ENCODE measurements at regions not wholly inside any gene's neighbourhood (a gene's known extent, or its start where the extent isn't known, plus 50 kb on each side); places are given as distances from the start of the nearest gene placed in this dataset.
"Not testable (repeated sequence)": the region's sequence is repeated elsewhere in the genome, so short reads cannot be mapped to it uniquely, and the experiment has no call there.

DNA sequence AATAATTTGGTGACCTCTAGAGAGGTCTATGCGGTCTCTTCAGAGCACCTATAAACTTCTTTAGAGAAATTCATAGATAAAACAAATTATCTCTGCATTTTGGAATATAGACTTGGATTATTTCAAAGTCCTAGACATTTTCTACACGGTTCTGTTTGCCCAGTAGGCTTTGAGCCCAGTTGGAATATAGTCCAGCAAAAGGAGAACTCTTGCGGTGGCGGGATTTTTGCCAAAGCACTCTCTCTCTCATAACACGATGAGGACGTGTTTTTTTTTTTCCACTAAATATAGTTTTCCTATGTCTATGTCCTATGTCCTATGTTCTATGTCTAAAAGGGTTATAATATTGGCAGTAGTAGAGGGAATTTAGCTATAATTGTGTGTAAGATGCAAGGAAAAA lies 164.9 kb upstream of the AGR3 start:
- DNase-seq (ENCODE audit: low read depth in 2 of 2): no peak

DNA sequence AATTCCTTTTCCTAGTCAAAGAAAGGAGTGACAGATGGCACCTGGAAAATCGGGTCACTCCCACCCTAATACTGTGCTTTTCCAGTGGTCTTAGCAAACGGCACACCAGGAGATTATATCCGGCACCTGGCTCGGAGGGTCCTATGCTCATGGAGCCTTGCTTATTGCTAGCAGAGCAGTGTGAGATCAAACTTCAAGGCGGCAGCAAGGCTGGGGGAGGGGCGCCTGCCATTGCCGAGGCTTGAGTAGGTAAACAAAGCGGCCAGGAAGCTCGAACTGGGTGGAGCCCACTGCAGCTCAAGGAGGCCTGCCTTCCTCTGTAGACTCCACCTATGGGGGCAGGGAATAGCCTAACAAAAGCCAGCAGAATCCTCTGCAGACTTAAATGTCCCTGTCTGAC lies 171.4 kb upstream of the AGR3 start:
- not testable (repeated sequence) for DNase-seq (ENCODE audit: low read depth in 2 of 2)

DNA sequence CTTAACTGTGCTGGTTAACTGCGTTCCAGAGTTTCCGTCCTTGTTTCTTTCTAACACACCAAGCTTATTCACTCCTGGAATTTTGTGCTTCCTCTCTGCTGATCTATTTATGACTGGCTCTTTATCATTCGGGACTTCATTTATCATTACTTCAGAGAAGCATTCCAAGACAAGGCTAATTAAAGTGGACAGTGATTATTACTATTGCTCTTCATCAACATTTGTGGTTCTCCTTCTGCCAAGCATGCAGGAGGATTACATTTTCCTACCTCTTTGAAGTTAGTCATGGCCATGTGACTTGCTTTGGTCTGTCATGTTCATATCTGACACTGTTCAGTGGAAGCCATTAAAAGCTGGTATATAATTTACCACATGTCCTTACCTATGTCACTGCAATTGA lies 172.4 kb upstream of the AGR3 start:
- no peak for DNase-seq (ENCODE audit: low read depth in 2 of 2)

DNA sequence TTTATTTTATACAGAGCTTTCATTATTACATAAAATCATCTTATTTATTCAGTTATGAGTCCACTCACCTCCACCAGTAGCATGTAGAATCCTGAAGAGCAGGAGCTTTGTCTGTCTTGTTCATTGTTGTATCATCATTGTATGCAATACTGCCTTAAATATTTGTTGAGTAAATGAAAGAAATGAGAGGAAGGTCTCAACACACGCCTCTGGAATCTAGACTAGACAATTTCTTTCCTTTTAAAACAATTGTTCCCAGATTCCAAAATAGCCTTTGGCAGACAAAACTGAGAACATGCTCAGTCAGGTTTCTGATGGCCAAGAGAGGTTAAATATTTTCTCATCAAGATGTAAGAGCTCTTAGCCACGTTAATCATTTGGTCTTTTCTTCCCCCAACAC lies 173.1 kb upstream of the AGR3 start:
- no peak for DNase-seq (ENCODE audit: low read depth in 2 of 2)

DNA sequence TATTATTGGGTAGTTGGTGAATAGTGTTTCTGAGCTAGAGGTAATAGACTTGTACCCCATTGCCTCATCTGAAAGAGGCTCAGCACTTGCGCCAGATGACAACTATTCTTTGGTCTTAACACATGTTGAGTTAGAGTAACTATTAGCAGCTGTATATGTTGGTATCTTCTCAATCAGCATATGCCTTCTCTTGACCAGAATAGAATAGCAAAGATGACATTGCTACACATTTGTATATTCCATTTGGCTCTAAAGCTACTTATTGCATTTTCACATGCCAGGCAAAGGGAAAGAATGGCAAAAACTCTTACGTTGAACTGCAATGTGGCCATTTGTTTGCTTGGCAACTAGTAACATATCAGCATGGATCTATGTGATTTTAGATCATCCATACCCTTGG lies 173.8 kb upstream of the AGR3 start:
- DNase-seq (ENCODE audit: low read depth in 2 of 2): no peak

DNA sequence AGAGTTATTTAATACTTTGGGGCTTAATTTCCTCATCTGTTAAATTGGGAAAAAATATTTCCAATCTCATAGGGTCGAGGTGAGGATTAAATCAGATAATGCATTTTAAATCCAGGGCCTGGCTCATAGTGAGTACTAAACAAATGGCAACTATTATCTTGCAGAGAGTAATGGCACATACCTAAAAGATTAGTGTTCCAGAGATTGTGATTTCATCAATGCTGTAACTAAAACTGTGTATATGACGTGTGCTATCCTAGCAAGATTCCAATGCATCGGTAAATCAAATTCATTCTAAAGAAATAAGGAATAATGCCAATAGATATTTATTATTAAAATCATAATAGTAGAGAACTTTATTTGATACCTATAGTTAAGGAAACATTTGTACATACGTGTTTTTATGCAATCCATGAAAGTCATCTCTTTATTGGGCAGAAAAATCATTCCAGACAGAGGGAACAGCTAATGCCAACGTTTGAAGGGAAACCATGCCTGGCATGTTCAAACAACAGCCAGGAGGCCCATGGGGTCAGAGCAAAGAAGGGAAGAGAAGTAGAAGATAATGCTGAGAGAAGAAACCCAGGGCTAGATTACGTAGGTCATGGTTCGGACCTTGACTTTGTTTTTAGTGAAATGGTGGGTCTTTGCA lies 174.8 kb upstream of the AGR3 start:
- DNase-seq (ENCODE audit: low read depth in 2 of 2): no peak

DNA sequence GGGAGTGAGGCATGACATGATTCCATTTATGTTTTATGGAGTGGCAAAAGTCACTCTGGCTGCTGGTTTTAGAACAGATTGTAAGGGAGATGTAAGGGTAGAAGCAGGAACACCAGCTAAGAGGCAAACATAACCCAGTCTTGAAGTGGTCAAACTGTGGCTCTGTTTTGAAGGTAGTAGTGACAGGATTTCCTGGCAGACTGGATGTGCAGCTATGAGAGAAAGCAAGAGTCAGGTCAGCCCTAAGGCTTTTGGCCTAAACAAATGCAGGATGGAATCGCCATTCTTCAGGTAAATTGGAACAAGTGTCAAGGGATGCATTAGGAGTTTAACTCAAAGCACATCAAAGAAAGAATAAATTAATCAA lies 175.3 kb upstream of the AGR3 start:
- no peak for DNase-seq (ENCODE audit: low read depth in 2 of 2)

DNA sequence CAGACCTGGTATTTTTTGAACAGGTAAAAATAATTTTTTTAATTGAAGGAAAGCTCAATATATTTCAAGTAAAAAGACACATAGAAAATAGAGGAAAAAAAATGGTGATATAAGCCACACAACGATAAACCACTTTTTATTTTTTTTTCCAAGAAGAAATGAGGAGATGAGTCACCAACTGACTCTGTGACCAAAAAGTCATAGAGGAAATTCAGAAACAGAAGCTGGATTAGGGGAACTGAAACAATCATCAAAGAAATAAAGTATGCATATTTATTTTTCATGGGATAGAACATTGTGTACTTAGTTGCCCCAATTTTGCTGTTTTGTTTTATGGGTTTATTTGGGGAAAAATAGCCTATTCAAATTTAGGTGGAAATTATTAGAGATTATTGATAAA lies 176.8 kb upstream of the AGR3 start:
- no peak for DNase-seq (ENCODE audit: low read depth in 2 of 2)

DNA sequence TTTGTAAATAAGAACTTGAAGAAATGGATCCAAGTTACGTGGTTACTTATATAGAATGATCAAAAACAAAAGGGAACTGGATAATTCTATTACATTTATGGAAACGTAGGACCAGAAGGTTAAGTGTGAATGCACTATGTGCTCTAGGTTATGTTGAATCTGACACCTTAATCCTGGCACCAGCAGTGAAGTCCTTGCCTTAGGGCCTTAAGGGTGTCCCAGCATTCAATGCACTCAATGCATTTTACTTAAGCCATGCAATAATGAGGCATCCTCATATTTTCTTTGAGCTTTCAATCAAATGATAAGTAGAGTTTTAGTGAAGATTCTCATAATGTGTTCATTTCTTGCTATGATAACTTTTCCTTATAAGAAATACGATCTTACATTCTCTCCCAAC lies 178.3 kb upstream of the AGR3 start:
- DNase-seq (ENCODE audit: low read depth in 2 of 2): no peak

DNA sequence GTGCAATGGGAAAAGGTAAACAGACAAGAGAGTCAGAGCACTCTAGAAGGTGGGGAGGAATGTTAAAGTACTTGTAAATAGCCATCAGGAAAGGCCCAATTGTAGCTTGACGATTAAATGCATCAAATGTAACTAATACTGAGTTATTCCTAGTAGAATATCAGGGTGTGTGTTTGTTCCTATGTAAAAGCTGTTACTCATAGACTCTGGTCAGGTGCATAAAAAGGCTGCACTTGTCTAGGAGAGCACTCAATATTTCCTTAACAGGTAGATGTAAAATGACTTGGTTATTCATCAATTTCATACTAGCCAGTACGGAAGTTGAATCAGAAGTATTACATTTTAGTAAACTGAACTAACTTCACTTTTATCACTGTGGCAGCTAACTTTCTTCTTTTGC lies 179.7 kb upstream of the AGR3 start:
- DNase-seq (ENCODE audit: low read depth in 2 of 2): no peak

DNA sequence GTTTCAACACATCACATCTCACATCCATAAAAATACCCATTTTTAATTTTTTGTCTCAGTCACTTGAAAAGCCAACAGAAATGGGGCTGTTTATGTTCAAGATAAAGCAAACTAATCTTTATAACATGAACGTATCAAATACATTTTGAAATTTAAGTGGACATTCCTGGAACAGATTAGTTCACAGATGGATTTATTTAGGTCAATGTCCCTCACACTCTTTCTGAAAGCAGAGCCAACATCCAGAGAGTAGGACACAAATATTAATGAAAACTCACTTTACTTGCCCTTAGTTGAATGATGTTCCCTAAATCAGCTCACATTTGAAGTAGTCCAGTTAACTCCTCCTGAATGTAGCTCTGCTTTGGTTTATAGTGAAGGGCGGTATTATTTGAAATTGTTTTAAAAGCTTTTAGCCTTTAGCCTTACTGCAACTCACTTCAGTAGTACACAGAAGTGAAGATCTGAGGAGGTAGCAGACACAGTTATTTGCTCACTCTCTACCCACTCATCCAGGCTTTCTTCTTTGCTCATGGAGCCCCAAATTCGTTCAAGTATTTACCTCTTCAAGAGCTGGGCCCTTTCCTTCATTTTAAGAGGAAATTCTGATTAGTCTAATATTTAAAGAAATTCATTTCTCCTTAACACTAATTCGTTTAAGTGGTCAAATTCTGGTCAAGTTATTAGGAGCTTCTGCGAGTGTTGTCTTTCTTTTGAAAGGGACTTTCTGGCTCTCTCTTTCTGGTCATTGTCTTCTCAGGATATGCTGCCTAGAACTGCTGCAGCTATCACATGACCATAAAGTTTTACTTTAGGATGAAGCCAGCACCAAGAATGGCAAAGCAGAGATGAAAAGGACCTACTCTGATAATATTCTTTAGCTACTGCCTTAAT lies 180.6 kb upstream of the AGR3 start:
- no peak for DNase-seq (ENCODE audit: low read depth in 2 of 2)

DNA sequence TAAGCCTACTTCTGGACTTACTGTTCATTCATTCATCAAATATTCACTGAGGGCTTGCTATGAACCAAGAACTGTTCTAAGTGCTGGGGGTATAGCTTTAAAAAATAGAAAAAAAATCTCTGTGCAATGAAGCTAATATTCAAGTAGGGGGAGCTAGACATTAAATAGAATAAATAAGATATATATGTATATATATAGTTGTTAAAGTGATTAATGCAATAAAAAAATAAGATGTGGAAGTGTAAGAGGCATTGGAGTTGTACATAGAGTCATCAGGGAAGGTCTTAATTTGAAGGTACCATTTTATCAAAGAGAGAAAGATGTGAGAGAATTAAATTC lies 181.2 kb upstream of the AGR3 start:
- no peak for DNase-seq (ENCODE audit: low read depth in 2 of 2)

DNA sequence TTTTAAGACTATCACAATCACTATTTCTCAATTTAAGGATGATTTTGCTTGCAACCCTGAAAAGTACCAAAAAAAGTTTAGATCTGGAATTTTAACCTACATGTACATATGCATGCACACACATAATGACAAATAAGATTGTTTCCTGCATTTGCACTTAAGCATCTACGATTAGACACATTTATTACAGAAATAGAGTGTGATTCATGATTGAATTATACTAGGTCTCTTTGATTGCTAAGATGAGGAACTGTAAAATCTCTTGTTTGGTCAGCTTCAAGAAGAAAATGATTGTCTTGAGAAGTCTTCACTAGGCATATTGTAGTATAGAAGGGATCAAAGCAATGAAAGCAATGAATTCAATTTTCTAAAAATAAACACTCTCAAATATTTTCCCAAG lies 185.9 kb upstream of the AGR3 start:
- DNase-seq (ENCODE audit: low read depth in 2 of 2): no peak

DNA sequence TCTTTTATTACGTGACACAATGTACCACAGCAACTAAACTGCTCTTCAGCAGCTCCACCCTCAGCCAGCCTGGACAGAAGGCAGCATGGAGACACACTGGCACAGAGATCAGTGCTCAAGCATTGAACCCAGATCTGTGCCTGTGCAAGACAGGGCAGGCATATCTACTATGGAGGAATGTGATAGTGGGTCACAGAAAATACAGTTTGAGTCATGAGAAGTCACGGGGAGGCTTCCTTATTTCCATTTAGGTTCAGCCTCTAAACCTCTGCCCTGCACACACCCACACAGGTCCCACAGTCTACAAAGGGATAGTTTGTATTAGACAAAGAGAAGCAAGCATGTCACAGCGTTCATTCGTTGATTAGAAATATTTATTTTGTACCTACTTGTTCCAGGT lies 187.4 kb upstream of the AGR3 start:
- DNase-seq (ENCODE audit: low read depth in 2 of 2): no peak

DNA sequence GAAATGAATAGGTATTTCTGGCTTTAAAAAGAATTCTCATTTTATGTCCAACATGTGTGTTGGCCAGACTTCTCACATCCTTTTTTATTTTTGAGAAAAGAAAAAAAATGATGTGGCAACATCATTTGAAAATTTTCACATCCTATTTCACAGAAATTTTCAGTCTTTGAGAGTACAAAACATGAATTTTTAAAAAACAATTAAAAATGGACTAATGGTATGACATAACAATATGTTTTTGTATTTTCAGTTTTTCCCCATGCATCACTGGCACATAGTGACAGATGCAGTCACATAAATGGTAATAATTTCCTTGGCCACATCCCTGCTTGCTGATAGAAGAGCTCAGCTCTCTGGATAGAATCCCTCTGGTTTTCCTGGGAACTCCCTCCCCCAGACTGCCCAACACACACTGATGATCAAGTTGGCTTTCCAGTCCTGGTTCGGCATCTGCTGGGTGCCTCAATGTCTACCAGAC lies 188.5 kb upstream of the AGR3 start:
- DNase-seq (ENCODE audit: low read depth in 2 of 2): no peak

DNA sequence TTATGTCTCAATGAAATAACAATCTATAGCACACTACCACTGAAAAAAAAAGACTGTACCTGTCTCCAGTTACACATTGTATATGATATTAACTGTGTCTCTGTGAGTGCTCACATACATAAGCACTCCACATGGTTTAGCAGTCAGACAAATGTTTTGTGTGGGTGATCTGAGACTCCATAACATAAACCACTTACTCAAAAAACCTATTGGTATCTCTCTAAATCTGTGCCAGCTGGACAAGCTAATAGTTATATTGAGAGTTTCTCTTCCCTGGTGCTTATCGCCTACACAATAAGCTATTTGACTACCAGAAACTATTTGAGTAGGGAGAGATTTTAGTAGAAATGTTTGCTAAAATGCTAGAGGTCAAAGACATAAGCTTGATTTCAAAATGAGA lies 190.1 kb upstream of the AGR3 start:
- no peak for DNase-seq (ENCODE audit: low read depth in 2 of 2)

DNA sequence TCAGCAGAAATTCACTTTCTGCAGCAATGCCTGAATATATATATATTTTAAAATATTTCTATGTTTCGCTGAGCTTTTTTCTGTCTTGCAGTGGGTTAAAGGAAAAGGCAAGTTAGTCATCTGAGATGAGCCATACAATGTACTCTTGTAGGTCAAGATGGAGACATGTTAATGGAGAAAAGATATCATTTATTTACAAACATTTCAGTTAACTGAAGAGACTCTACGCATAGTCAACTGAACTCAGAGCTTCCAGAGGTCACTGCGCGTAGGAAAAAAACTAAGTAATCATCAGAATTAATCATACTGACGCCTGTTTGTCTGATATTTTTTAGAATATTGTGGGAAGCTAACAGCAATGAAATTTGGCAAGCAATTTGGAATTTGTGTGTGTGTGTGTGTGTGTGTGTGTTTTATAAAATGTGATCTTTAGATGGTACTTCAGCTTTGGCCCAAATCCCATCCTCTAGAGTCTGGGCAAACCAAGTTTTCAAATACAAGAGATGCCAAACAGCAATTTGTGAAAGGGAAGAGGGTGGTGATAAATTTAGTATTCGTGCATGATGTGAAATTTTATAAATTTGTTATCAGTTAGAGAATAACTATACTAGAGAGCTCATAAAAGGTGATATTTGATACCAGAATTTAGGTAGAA lies 193.9 kb upstream of the AGR3 start:
- no peak for DNase-seq (ENCODE audit: low read depth in 2 of 2)

DNA sequence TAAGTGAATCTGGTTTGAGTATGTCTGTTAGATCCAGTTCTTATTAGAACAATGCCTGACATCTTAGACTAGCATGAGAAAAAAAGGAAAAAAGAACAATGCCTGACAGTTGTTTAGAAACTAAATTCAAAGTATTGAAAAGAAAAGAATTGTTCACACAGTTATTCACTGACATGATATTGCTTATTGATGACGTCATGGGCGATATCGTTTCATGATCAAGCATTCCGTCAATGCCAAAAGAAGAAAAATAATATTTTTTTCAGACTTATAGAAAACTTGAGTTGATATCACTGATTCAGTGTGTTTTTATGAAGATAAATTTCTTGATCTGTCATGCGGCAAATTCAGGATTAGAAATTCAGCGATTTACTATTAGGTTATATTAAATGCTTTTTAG lies 196.5 kb upstream of the AGR3 start:
- no peak for DNase-seq (ENCODE audit: low read depth in 2 of 2)

DNA sequence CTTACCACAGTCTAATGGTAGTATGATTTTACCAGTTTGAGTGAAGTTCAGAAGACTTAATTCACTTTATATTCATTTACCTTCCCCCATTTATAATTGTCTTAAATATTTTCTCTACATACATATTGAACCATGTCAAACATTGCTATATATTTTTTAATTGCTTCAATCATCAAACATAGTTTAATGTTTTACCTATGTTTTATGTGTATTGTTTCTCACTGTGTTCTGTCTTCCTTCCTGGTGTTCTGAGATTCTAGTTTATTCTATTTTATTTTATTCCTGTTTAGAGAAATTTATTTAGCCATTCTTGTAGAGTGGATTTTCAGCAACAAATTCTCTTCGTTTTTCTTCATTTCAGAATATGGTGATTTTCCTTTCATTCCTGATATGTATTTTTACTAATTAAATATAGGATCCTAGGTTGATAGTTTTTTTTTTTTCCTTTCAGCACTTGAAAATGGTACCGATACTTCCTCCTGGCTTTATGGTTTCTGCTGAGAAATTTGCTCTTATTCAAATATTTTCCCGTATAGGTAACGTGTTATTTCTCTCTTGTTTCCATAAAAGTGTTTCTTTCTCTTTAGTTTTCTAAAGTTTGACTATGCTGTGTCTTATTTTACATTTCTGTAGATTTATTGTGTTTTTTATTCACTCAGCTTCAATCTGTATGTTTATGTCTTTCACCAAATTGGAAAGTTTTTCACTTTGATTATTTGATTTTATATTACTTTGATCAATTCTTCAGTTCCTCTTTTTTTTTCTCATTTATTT lies 201.8 kb upstream of the AGR3 start:
- no peak for DNase-seq (ENCODE audit: low read depth in 2 of 2)

DNA sequence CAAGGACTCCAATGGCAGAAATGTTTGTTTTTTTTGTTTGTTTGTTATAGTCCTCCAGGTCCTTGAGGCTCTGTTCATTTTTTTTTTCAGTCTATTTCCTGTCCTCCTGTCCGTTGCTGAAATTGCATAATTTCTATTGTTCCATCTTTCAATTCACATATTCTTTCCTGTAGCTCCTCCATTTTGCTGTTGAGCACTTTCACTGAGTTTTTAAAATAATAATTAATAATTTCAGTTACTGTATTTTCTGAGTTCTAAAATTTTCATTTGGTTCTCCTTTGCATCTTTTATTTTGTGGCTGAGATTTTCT lies 202.3 kb upstream of the AGR3 start:
- no peak for DNase-seq (ENCODE audit: low read depth in 2 of 2)

DNA sequence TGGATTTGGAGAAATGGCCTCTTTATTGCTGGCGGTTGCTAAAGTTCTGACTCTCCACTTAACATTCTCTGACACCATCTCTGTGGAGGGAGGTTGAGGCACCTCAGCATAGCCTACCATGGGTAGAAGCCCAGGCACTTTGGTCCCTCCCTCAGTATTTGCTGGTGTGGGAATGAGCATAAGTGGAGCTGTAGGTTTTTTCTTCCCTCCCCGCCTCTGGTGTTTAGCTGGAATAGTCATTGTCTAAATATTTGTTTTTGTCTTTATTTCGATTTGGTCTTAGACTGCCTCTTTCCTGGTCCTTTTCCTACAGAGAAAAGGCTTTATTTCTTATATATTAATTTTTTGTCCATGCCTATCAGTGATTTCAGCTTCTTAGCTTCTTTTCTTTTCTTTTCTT lies 203.4 kb upstream of the AGR3 start:
- no peak for DNase-seq (ENCODE audit: low read depth in 2 of 2)

DNA sequence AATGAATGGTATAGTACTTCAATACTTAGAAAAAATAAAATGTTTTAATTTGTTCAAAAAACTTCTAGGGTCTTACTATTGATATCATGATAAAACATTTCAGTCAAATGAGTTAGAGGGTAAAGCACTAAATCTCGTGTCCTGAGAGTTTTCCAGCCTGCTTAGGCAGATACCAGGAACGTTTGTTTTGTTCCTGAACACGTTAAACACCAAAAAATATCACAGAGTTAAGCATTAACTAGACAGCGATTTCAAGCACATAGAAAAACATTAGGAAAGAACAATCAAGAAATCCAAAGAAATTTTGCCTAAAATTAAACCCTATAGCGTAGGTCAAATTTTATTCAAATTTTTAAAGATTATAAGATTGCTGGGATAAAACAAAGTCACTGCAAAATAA lies 204.6 kb upstream of the AGR3 start:
- no peak for DNase-seq (ENCODE audit: low read depth in 2 of 2)

DNA sequence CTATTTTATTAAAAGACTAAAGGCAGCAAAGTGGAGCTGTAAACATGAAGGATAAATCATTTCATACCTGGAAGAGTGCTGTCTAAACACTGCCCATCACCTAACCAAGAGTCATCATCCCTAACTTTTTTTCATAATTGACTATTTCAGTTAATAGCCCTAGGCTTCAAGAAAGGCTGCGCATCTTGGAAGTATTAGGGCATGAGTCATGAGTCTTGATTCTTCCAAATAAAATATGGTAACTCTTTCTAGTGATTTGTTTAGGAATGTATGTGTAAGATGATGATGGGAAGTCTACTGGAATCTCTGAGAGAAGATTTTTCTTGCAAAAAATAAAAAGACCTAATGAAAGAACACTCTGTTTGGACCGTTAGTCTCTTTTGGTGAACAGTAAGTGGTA lies 207.7 kb upstream of the AHR start:
- no peak for DNase-seq (ENCODE audit: low read depth in 2 of 2)
